ENCODE measurements at regions not wholly inside any gene's neighbourhood (a gene's known extent, or its start where the extent isn't known, plus 50 kb on each side); places are given as distances from the start of the nearest gene placed in this dataset.

GRCh38 chr2:16215902-16216557 lies 275.7 kb downstream of the MYCN start:
- Mint-ChIP-seq H3K4me1 (ENCODE audit: low read depth) (no peaks in the 10 kb centered on the region), H3K4me3 (no peak overlapping the region), H3K9me3 (no peaks in the 10 kb centered on the region), H3K36me3 (ENCODE audit: low read depth) (no peaks in the 10 kb centered on the region), H3K27me3 (ENCODE audit: low read depth) (no peaks in the 10 kb centered on the region), H3K27ac (no peak overlapping the region)
- no peak for DNase-seq
- intact Hi-C loops (cut with micrococcal nuclease): no loop called here
- CTCF ChIA-PET: interaction anchor here (0.8 kb wide), 1 partner anchor 276 kb away, joined by 3 read pairs; the partner anchor contains the start of gene MYCN

GRCh38 chr2:16214861-16215260 lies 274.5 kb downstream of the MYCN start:
- DNase-seq: no peak
- H3K36me3 Mint-ChIP-seq (ENCODE audit: low read depth): no peaks in the 10 kb centered on the region
- intact Hi-C loops (cut with micrococcal nuclease): no loop called here
- no peak overlapping the region for H3K27ac Mint-ChIP-seq
- H3K27me3 Mint-ChIP-seq (ENCODE audit: low read depth): no peaks in the 10 kb centered on the region
- H3K9me3 Mint-ChIP-seq: no peaks in the 10 kb centered on the region
- CTCF ChIA-PET: no interaction called here
- no peaks in the 10 kb centered on the region for H3K4me1 Mint-ChIP-seq (ENCODE audit: low read depth)
- H3K4me3 Mint-ChIP-seq: no peak overlapping the region

- no peaks in the 10 kb centered on the region for H3K4me1 Mint-ChIP-seq (ENCODE audit: low read depth)
- CTCF ChIA-PET: no interaction called here
- no peaks in the 10 kb centered on the region for H3K9me3 Mint-ChIP-seq
- H3K4me3 Mint-ChIP-seq: no peak overlapping the region
- intact Hi-C loops (cut with micrococcal nuclease): no loop called here
- no peaks in the 10 kb centered on the region for H3K27me3 Mint-ChIP-seq (ENCODE audit: low read depth)
- DNase-seq: no peak
- H3K27ac Mint-ChIP-seq: no peak overlapping the region
- H3K36me3 Mint-ChIP-seq (ENCODE audit: low read depth): no peaks in the 10 kb centered on the region
Measured at GRCh38 chr2:16214391-16214790, 274.0 kb downstream of the MYCN start.

GRCh38 chr2:16212321-16212720 lies 272.0 kb downstream of the MYCN start:
- DNase-seq: no peak
- intact Hi-C loops (cut with micrococcal nuclease): no loop called here
- no peak overlapping the region for H3K27ac Mint-ChIP-seq
- CTCF ChIA-PET: no interaction called here
- H3K4me3 Mint-ChIP-seq: no peak overlapping the region
- peaks cover 3% of the 10 kb centered on the region for H3K9me3 Mint-ChIP-seq
- peaks cover 1% of the 10 kb centered on the region for H3K27me3 Mint-ChIP-seq (ENCODE audit: low read depth)
- H3K4me1 Mint-ChIP-seq (ENCODE audit: low read depth): no peaks in the 10 kb centered on the region
- H3K36me3 Mint-ChIP-seq (ENCODE audit: low read depth): no peaks in the 10 kb centered on the region

- Mint-ChIP-seq H3K36me3 (ENCODE audit: low read depth) (no peaks in the 10 kb centered on the region), H3K4me1 (ENCODE audit: low read depth) (no peaks in the 10 kb centered on the region), H3K4me3 (no peak overlapping the region), H3K27me3 (ENCODE audit: low read depth) (peaks cover 1% of the 10 kb centered on the region), H3K27ac (no peak overlapping the region), H3K9me3 (peaks cover 3% of the 10 kb centered on the region)
- intact Hi-C loops (cut with micrococcal nuclease): no loop called here
- CTCF ChIA-PET: no interaction called here
- DNase-seq: no peak
Measured at GRCh38 chr2:16211341-16211740, 271.0 kb downstream of the MYCN start.

GRCh38 chr2:16210841-16211240 lies 270.5 kb downstream of the MYCN start:
- CTCF ChIA-PET: interaction anchor here (0.6 kb wide), 1 partner anchor 300 kb away, joined by 3 read pairs; no protein-coding TSS in a partner anchor
- Mint-ChIP-seq H3K4me3 (no peak overlapping the region), H3K9me3 (peaks cover 3% of the 10 kb centered on the region), H3K27ac (no peak overlapping the region), H3K36me3 (ENCODE audit: low read depth) (no peaks in the 10 kb centered on the region), H3K4me1 (ENCODE audit: low read depth) (no peaks in the 10 kb centered on the region), H3K27me3 (ENCODE audit: low read depth) (peaks cover 1% of the 10 kb centered on the region)
- no peak for DNase-seq
- intact Hi-C loops (cut with micrococcal nuclease): no loop called here

GRCh38 chr2:16209799-16210198 lies 269.4 kb downstream of the MYCN start:
- Mint-ChIP-seq H3K27ac (no peak overlapping the region), H3K9me3 (peaks cover 3% of the 10 kb centered on the region), H3K36me3 (ENCODE audit: low read depth) (no peaks in the 10 kb centered on the region), H3K27me3 (ENCODE audit: low read depth) (peaks cover 1% of the 10 kb centered on the region), H3K4me1 (ENCODE audit: low read depth) (no peaks in the 10 kb centered on the region), H3K4me3 (no peak overlapping the region)
- DNase-seq: no peak
- CTCF ChIA-PET: no interaction called here
- intact Hi-C loops (cut with micrococcal nuclease): no loop called here

GRCh38 chr2:16208921-16209320 lies 268.6 kb downstream of the MYCN start:
- no peaks in the 10 kb centered on the region for H3K4me1 Mint-ChIP-seq (ENCODE audit: low read depth)
- peaks cover 1% of the 10 kb centered on the region for H3K27me3 Mint-ChIP-seq (ENCODE audit: low read depth)
- no peaks in the 10 kb centered on the region for H3K36me3 Mint-ChIP-seq (ENCODE audit: low read depth)
- no peak overlapping the region for H3K27ac Mint-ChIP-seq
- intact Hi-C loops (cut with micrococcal nuclease): no loop called here
- peaks cover 3% of the 10 kb centered on the region for H3K9me3 Mint-ChIP-seq
- CTCF ChIA-PET: no interaction called here
- H3K4me3 Mint-ChIP-seq: no peak overlapping the region
- DNase-seq: no peak

GRCh38 chr2:16208241-16208797 lies 268.0 kb downstream of the MYCN start:
- CTCF ChIA-PET: no interaction called here
- Mint-ChIP-seq H3K4me3 (no peak overlapping the region), H3K9me3 (peaks cover 3% of the 10 kb centered on the region), H3K27ac (no peak overlapping the region), H3K4me1 (ENCODE audit: low read depth) (no peaks in the 10 kb centered on the region), H3K27me3 (ENCODE audit: low read depth) (peaks cover 1% of the 10 kb centered on the region), H3K36me3 (ENCODE audit: low read depth) (no peaks in the 10 kb centered on the region)
- DNase-seq: no peak
- intact Hi-C loops (cut with micrococcal nuclease): no loop called here

GRCh38 chr2:16207611-16208010 lies 267.3 kb downstream of the MYCN start:
- Mint-ChIP-seq H3K27ac (no peak overlapping the region), H3K4me1 (ENCODE audit: low read depth) (no peaks in the 10 kb centered on the region), H3K4me3 (no peak overlapping the region), H3K27me3 (ENCODE audit: low read depth) (peaks cover 1% of the 10 kb centered on the region), H3K9me3 (peaks cover 3% of the 10 kb centered on the region), H3K36me3 (ENCODE audit: low read depth) (no peaks in the 10 kb centered on the region)
- DNase-seq: no peak
- CTCF ChIA-PET: interaction anchor here (0.6 kb wide), 1 partner anchor 11 kb away, joined by 3 read pairs; no protein-coding TSS in a partner anchor
- intact Hi-C loops (cut with micrococcal nuclease): no loop called here

- Mint-ChIP-seq H3K4me3 (no peak overlapping the region), H3K27ac (no peak overlapping the region)
Measured at GRCh38 chr2:16207151-16207550, 266.8 kb downstream of the MYCN start.

GRCh38 chr2:16206191-16206944 lies 266.0 kb downstream of the MYCN start:
- Mint-ChIP-seq H3K4me1 (ENCODE audit: low read depth) (no peaks in the 10 kb centered on the region), H3K36me3 (ENCODE audit: low read depth) (no peaks in the 10 kb centered on the region), H3K27ac (no peak overlapping the region), H3K4me3 (no peak overlapping the region), H3K9me3 (peaks cover 3% of the 10 kb centered on the region), H3K27me3 (ENCODE audit: low read depth) (peaks cover 1% of the 10 kb centered on the region)
- intact Hi-C loops (cut with micrococcal nuclease): no loop called here
- CTCF ChIA-PET: no interaction called here
- no peak for DNase-seq

More at GRCh38 chr2:16207151-16207550, 266.8 kb downstream of the MYCN start:
- peaks cover 1% of the 10 kb centered on the region for H3K27me3 Mint-ChIP-seq (ENCODE audit: low read depth)
- no peak for DNase-seq
- no peaks in the 10 kb centered on the region for H3K36me3 Mint-ChIP-seq (ENCODE audit: low read depth)
- intact Hi-C loops (cut with micrococcal nuclease): no loop called here
- H3K9me3 Mint-ChIP-seq: peaks cover 3% of the 10 kb centered on the region
- CTCF ChIA-PET: interaction anchor here (0.6 kb wide), 1 partner anchor 11 kb away, joined by 3 read pairs; no protein-coding TSS in a partner anchor
- H3K4me1 Mint-ChIP-seq (ENCODE audit: low read depth): no peaks in the 10 kb centered on the region

GRCh38 chr2:16205631-16206030 lies 265.3 kb downstream of the MYCN start:
- no peaks in the 10 kb centered on the region for H3K36me3 Mint-ChIP-seq (ENCODE audit: low read depth)
- no peaks in the 10 kb centered on the region for H3K4me1 Mint-ChIP-seq (ENCODE audit: low read depth)
- DNase-seq: no peak
- H3K27me3 Mint-ChIP-seq (ENCODE audit: low read depth): peaks cover 1% of the 10 kb centered on the region
- CTCF ChIA-PET: no interaction called here
- H3K9me3 Mint-ChIP-seq: peaks cover 3% of the 10 kb centered on the region
- intact Hi-C loops (cut with micrococcal nuclease): no loop called here
- no peak overlapping the region for H3K4me3 Mint-ChIP-seq
- no peak overlapping the region for H3K27ac Mint-ChIP-seq

Data from activated naive CD4-positive, alpha-beta T cell treated with anti-CD3 and anti-CD28 coated beads for 36 hours (primary cell).